ENCODE measurements at regions not wholly inside any gene's neighbourhood (a gene's known extent, or its start where the extent isn't known, plus 50 kb on each side); places are given as distances from the start of the nearest gene placed in this dataset.

DNA sequence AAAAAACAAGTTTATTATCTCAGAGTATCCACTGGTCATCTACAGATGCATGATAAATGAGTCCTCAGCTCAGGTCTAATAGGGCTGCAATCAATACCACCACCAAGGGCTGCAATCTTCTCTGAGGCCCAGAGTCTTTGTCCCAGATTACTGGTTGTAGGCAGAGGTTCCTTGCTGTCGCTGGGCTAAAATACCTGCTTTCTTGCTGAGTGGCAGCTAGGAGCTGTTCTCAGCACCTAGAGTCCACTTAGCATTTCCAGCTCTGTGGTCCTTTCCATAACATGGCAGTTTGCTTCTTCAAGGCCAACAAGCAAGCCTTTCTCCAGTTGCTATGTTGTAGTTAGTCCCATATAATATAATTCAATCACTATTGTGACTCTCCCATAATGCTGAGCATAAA, 351.3 kb downstream of the SLITRK1 start:
- H3K4me1 Mint-ChIP-seq, result no peaks in the 10 kb centered on the region
- no peak overlapping the region for H3K27ac Mint-ChIP-seq
- no peak for DNase-seq (ENCODE audit: low spot score in 2 of 2)
- no peaks in the 10 kb centered on the region for H3K27me3 Mint-ChIP-seq
- no peak overlapping the region for H3K4me3 Mint-ChIP-seq
- H3K9me3 Mint-ChIP-seq, result peaks cover 2% of the 10 kb centered on the region
- H3K36me3 Mint-ChIP-seq, result no peaks in the 10 kb centered on the region
- no peak for ATAC-seq (ENCODE audit: low read depth)

DNA sequence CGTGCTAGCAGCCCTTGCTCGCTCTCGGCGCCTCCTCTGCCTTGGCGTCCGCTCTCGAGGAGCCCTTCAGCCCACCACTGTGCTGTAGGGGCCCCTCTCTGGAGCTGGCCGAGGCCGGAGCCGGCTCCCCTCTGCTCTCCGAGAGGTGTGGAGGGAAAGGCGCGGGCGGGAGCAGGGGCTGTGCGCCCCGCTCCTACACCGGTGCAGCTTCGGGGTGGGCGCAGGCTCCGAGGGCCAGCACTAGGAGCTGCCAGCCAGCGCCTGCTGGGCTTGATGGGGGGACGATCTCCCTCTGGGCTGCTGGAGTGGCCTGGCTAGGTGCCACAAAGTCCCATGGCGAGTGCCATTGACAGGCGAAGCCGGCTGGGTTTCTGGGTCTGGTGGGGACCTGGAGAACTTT, 365.5 kb downstream of the SLITRK1 start:
- Mint-ChIP-seq H3K27me3 (no peaks in the 10 kb centered on the region), H3K4me1 (no peaks in the 10 kb centered on the region), H3K27ac (no peak overlapping the region), H3K9me3 (peaks cover 3% of the 10 kb centered on the region), H3K4me3 (no peak overlapping the region), H3K36me3 (no peaks in the 10 kb centered on the region)
- DNase-seq (ENCODE audit: low spot score in 2 of 2), result no peak
- no peak for ATAC-seq (ENCODE audit: low read depth)

DNA sequence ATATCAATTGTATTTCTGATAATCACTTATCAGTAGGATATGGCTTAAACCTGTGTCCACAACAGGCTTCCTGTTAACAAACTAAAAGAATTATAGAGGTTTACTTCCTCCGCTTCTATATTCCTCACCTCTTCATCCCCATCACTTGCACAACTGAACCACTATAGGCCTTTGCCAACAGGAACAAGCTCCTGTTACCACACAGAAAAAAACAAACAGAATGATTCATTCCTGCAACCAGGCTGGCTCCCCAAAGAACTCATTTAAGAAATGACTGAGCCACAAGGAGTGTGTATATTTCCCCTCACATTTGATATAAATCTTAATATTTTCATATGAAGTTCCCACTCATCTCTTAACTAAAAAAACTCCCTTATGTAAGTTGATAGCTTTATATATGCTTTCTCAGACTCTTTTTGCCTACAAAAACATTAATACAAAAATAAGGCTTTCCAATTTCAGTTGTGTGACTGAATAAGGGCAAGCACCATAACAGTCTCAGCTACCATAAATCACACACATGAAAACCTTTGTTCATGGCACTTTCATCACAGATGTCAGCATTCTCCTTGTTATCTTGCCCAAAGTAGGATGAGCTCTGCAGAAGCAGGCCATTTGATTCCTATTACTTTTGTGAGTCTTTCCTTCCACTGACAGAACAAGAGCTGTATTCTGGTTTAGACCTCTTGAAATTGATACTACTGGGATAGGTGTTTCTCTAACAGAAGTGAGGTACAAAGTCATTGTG, 366.8 kb downstream of the SLITRK1 start:
- H3K27ac Mint-ChIP-seq, result no peak overlapping the region
- no peaks in the 10 kb centered on the region for H3K27me3 Mint-ChIP-seq
- ATAC-seq (ENCODE audit: low read depth) (no peak), DNase-seq (ENCODE audit: low spot score in 2 of 2) (no peak)
- H3K36me3 Mint-ChIP-seq, result no peaks in the 10 kb centered on the region
- no peak overlapping the region for H3K4me3 Mint-ChIP-seq
- no peaks in the 10 kb centered on the region for H3K4me1 Mint-ChIP-seq
- peaks cover 4% of the 10 kb centered on the region for H3K9me3 Mint-ChIP-seq

DNA sequence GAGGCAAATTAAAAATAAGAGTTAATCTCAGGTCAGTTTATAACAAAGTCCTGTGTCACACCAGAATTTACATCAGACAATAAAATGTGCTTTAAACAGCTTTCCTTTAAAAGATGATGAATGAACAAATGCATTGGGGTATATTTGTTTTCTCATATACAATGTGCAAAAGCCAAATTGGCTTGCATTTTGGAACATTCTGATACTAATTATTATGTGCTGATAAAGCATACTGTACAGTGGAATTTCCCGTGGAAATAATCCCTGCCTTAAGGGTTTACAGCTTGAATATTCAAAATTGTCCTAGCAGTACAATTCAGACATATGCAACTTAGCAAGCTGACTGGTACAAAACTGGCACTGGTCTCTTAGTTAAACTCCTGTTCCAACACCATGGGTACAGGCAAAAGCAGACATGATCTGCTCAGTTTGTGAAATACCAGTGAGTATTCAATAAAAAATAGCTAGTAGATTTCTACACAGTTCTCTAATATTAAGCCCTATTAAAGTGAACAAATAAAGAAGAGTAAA, 373.4 kb downstream of the SLITRK1 start:
- Mint-ChIP-seq H3K27me3 (no peaks in the 10 kb centered on the region), H3K4me1 (no peaks in the 10 kb centered on the region), H3K36me3 (no peaks in the 10 kb centered on the region), H3K4me3 (no peak overlapping the region), H3K9me3 (peaks cover 3% of the 10 kb centered on the region), H3K27ac (no peak overlapping the region)
- DNase-seq (ENCODE audit: low spot score in 2 of 2), result no peak
- no peak for ATAC-seq (ENCODE audit: low read depth)

DNA sequence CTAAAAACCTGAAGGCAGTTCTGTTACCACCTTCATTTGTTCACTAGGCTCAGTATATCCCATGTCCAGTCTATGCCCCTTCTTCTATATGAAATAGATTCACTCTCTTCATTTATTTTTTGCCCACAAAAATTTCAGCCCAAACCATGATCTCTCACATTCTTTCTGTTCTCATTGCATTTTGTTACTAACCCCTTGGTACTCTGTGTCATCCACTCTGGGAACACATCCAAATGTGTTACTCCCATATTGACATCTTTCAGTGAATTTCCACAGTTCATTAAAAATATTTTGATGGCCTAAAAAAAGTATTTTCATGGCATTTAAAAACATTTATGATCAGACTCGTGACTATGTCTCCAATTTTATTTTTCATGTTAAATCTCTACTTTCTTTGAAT, 378.9 kb downstream of the SLITRK1 start:
- no peak for DNase-seq (ENCODE audit: low spot score in 2 of 2)
- Mint-ChIP-seq H3K4me3 (no peak overlapping the region), H3K36me3 (no peaks in the 10 kb centered on the region), H3K27ac (no peak overlapping the region), H3K9me3 (peaks cover 1% of the 10 kb centered on the region), H3K27me3 (no peaks in the 10 kb centered on the region), H3K4me1 (no peaks in the 10 kb centered on the region)
- ATAC-seq (ENCODE audit: low read depth), result no peak

DNA sequence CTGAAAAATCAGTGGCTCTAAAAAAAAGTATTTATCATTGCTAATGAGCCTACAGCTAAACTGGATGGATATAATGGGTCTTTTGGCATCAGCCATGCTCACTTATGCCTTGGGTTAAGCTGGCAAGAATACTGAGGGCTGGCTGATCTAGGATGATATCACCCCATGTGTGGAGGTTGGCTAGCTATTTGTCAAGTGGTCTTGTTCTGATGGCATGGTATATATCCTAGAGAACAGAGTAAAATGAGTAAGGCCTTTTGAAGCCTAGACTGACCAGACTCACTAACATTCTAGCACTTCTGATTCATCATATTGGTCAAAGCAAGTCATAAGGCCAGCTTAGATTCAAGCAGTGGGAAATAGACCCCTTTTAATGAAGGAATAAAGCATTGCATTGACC, 383.0 kb downstream of the SLITRK1 start:
- peaks cover 3% of the 10 kb centered on the region for H3K9me3 Mint-ChIP-seq

DNA sequence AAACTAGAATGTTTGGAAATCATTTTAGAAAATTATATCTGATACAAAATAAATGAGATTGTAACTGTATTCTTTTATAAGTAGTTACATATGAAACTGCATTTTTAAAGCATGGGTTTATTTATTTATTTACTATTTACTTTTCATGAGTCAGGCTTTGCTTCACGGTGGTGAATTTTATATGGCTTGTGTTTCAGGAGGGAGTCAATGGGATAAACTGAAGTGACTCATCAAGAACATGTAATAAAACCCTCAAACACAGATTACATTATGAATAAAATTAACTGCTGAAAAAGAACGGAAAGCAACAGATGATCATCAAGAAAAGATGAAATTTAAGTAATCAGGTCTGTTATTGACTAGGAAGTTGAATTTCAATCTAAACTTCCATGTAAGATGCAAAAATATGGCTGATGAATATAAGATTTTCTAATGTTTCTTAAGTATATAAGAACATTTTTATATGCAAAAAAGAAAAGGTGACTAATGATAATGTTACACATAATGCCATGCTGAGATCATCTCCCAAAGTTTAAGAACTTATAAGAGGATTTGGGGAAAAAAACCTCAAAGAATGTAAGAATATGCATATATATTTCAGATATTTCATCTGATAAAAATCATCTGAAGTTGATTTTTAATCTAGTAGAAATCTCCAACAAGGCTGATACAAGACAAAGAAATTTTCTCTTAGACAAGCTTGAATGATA, 383.6 kb downstream of the SLITRK1 start:
- Mint-ChIP-seq H3K27ac (no peak overlapping the region), H3K4me1 (no peaks in the 10 kb centered on the region), H3K27me3 (no peaks in the 10 kb centered on the region), H3K36me3 (no peaks in the 10 kb centered on the region), H3K9me3 (peaks cover 3% of the 10 kb centered on the region), H3K4me3 (no peak overlapping the region)
- no peak for ATAC-seq (ENCODE audit: low read depth)
- no peak for DNase-seq (ENCODE audit: low spot score in 2 of 2)

More for the DNA sequence above, 383.0 kb downstream of the SLITRK1 start:
- no peaks in the 10 kb centered on the region for H3K36me3 Mint-ChIP-seq
- H3K27me3 Mint-ChIP-seq, result no peaks in the 10 kb centered on the region
- H3K27ac Mint-ChIP-seq, result no peak overlapping the region
- no peak overlapping the region for H3K4me3 Mint-ChIP-seq
- DNase-seq (ENCODE audit: low spot score in 2 of 2), result no peak
- H3K4me1 Mint-ChIP-seq, result no peaks in the 10 kb centered on the region
- no peak for ATAC-seq (ENCODE audit: low read depth)

DNA sequence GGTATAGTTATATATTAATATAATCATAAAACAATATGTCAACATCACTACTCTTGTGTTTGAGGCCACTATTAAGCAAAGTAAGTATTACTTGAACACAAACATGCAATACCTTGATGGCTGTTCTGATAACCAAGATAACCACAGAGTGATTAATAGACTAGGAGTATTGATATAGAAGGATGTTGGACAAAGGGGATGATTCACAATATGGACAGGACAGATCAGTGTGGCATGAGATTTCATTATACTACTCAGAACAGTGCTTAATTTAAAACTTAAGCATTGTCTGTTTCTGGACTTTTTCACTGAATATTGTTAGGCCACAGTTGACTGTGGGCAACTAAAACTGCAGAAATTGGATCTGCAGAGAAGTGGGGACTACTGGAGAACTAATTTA, 384.2 kb downstream of the SLITRK1 start:
- Mint-ChIP-seq H3K4me3 (no peak overlapping the region), H3K27me3 (no peaks in the 10 kb centered on the region), H3K36me3 (no peaks in the 10 kb centered on the region), H3K9me3 (peaks cover 3% of the 10 kb centered on the region), H3K4me1 (no peaks in the 10 kb centered on the region), H3K27ac (no peak overlapping the region)
- ATAC-seq (ENCODE audit: low read depth) (no peak), DNase-seq (ENCODE audit: low spot score in 2 of 2) (no peak)

DNA sequence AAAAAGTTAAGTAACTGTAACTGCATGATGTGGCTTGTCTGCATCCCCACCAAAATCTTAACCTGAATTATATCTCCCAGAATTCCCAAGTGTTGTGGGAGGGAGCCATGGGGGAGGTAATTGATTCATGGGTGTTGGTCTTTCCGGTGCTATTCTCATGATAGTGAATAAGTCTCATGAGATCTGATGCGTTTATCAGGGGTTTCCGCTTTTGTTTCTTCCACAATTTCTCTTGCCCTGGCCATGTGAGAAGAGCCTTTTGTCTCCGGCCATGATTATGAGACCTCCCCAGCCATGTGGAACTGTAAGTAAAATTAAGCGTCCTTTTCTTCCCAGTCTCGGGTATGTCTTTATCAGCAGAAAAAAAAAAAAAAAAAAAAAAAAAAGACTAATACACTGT, 385.8 kb downstream of the SLITRK1 start:
- no peaks in the 10 kb centered on the region for H3K36me3 Mint-ChIP-seq
- no peaks in the 10 kb centered on the region for H3K27me3 Mint-ChIP-seq
- no peaks in the 10 kb centered on the region for H3K4me1 Mint-ChIP-seq
- DNase-seq (ENCODE audit: low spot score in 2 of 2) (no peak), ATAC-seq (ENCODE audit: low read depth) (no peak)
- H3K9me3 Mint-ChIP-seq, result peaks cover 3% of the 10 kb centered on the region
- H3K4me3 Mint-ChIP-seq, result no peak overlapping the region
- no peak overlapping the region for H3K27ac Mint-ChIP-seq

DNA sequence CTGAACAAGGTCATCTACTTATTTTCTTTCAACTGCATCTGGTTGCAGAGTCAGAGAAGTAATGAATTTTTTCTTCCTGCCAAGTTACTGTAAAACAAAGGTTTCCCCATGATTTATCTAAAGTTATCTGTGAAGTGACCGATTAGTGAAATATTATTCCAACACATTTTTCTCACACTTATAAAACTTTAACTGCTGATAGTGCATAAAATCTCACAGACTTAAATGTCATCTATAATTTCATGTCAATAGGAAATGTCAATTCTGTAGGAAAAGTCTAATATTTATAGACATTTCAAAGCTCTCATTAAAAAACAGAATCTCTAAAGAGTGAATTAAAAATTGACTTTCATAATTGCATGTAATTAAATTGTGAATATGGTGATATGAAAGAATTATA, 397.2 kb downstream of the SLITRK1 start:
- H3K27me3 Mint-ChIP-seq, result no peaks in the 10 kb centered on the region
- H3K27ac Mint-ChIP-seq, result no peak overlapping the region
- no peak for ATAC-seq (ENCODE audit: low read depth)
- no peak overlapping the region for H3K4me3 Mint-ChIP-seq
- peaks cover 5% of the 10 kb centered on the region for H3K9me3 Mint-ChIP-seq
- DNase-seq (ENCODE audit: low spot score in 2 of 2), result no peak
- no peaks in the 10 kb centered on the region for H3K36me3 Mint-ChIP-seq
- no peaks in the 10 kb centered on the region for H3K4me1 Mint-ChIP-seq

DNA sequence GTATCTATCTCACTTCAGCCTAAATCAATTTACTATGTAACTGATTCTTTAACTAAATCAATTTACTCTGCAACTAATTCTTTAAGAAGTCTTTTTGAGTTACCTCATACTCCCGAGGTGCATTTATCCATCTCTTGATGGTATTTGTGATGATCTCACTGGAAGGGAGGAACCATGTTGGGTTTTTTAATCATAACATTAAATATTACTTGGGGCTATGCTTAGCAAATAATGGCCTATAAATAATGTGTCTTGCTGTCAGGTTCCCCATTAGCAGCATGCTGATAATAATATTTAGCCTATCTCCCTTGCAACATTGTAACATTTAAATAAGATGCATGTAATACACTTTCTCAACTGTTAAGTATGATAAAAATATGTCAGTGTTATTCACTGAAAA, 411.3 kb downstream of the SLITRK1 start:
- H3K27ac Mint-ChIP-seq, result no peak overlapping the region
- peaks cover 6% of the 10 kb centered on the region for H3K9me3 Mint-ChIP-seq
- H3K4me3 Mint-ChIP-seq, result no peak overlapping the region
- no peaks in the 10 kb centered on the region for H3K36me3 Mint-ChIP-seq
- no peaks in the 10 kb centered on the region for H3K4me1 Mint-ChIP-seq
- no peaks in the 10 kb centered on the region for H3K27me3 Mint-ChIP-seq
- ATAC-seq (ENCODE audit: low read depth), result no peak
- no peak for DNase-seq (ENCODE audit: low spot score in 2 of 2)

DNA sequence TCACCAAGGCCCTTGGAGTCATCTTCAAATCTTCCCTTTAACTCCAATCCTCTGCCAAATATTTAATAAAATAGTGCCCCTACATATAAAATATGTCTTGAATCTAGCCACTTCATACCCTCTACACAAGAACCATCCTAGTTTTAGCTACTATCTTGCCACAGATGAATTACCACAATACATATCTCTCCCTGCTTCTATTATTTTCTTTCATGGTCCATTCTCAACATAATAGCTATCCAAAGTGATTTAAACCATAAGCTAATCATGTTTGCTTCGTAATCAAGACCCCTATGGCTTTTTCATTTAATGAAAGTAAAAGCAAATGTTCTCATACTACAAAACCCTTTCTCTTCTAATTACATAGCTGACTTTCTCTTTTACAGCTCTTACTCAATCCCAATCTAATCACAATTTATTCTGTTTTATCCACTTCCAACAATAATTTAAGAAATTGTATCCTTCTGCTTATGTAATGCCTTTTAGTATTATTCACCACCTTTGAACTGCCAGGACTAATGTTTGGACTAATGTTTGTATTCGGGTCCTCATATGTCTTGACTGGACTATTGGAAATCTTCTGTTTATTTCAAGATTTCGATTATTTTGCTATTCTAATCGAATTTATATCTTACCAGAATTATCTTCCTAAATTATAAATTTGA, 412.0 kb downstream of the SLITRK1 start:
- Mint-ChIP-seq H3K36me3 (no peaks in the 10 kb centered on the region), H3K27me3 (no peaks in the 10 kb centered on the region), H3K4me1 (no peaks in the 10 kb centered on the region)

DNA sequence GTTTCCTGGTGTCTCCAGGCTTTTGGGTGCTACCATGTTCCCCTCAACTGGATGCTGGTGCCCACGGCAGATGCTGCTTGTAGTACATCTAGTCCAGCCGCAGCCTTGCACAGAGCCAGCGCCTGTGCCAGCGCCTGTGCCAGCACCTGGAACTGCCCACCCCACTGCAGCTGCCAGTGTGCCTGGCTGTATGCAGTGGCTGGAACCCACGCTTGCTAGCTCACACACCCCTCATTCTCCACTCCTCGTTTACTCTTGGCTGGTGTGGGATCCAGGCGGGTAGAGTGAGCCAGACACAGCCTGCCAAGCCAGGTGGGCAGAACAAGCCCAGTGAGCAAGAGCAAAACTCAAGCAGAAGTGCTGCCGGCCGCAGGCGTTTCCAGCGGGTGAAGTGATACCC, 428.6 kb downstream of the SLITRK1 start:
- no peak overlapping the region for H3K4me3 Mint-ChIP-seq
- no peaks in the 10 kb centered on the region for H3K9me3 Mint-ChIP-seq
- no peaks in the 10 kb centered on the region for H3K27me3 Mint-ChIP-seq
- H3K4me1 Mint-ChIP-seq, result no peaks in the 10 kb centered on the region
- ATAC-seq (ENCODE audit: low read depth), result no peak
- H3K27ac Mint-ChIP-seq, result no peak overlapping the region
- no peaks in the 10 kb centered on the region for H3K36me3 Mint-ChIP-seq
- no peak for DNase-seq (ENCODE audit: low spot score in 2 of 2)

More for the DNA sequence above, 412.0 kb downstream of the SLITRK1 start:
- Mint-ChIP-seq H3K4me3 (no peak overlapping the region), H3K27ac (no peak overlapping the region), H3K9me3 (peaks cover 7% of the 10 kb centered on the region)
- ATAC-seq (ENCODE audit: low read depth) (no peak), DNase-seq (ENCODE audit: low spot score in 2 of 2) (no peak)

DNA sequence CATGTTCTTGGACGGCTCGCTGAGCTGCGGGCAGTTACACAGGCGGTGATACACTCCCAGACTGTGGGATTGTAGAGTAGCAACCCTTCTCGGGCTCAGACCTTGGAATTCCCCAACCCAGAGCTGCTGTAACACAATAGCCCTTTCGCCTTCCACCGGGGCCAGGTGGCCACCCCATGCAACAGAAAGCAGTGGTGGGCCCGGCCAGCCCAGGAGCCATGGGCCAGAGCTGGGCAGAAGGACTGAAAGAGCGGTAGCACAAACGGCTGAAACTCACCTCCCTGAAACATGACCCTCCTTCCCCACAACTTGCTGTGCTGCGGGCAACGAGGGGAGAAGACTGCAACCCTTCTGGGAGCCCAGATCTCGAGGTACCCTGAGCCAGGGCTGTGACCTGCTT, 429.0 kb downstream of the SLITRK1 start:
- DNase-seq (ENCODE audit: low spot score in 2 of 2) (no peak), ATAC-seq (ENCODE audit: low read depth) (no peak)
- Mint-ChIP-seq H3K4me1 (no peaks in the 10 kb centered on the region), H3K36me3 (no peaks in the 10 kb centered on the region), H3K27me3 (no peaks in the 10 kb centered on the region), H3K27ac (no peak overlapping the region), H3K9me3 (no peaks in the 10 kb centered on the region), H3K4me3 (no peak overlapping the region)

Data from memory B cell (primary cell).